HG03521 (cell line): ENCODE measurements at regions not wholly inside any gene's neighbourhood (a gene's known extent, or its start where the extent isn't known, plus 50 kb on each side); places are given as distances from the start of the nearest gene placed in this dataset.

Experiments used
- ATAC-seq: cut with Tn5 transposase; IDR thresholded peaks from one replicate; pipeline ENCODE4 v1.9.1; 2021; ENCODE audit warnings: mild to moderate bottlenecking, moderate library complexity; ENCODE audit not compliant: unreplicated experiment

GRCh38 chr9:134271338-134272301 lies 54.6 kb upstream of the RXRA start:
- ATAC-seq, result no peak

DNA sequence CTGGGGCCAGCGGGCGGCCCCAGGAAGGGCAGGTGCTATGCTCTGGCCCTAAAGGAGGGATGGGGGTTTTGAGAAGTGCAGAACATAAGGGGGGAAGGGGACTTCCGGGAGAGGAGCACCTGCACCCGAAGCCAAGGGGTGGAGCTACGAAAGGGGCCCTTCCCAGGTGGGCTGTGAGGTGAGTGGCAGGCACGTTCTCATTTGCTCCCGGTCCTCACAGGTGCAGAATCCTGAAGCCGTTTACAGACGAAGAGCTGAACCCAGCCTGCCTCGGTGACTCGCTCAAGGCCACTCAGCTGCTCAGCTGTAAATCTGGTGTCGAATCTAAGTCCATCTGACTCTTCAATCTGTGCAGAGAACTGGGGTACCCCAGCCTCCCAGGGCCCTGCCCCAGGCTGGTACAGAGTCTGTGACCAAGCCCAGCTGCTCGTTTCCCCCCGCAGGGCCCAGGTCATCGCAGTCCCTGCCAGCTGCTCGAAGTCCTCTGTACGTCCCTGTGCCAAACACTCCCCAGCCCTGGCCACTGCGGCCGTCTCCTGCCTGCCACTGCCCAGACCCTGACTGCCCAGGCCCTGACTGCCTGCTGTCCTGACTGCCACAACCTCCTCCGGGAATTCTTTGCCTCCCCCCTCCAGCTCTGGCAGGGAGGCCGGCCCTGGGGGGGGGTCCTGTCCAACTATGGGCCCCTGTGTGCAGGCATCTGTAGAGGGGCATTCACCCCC lies 53.8 kb upstream of the RXRA start:
- ATAC-seq, result no peak

GRCh38 chr9:134273647-134274046 lies 52.6 kb upstream of the RXRA start:
- no peak for ATAC-seq

DNA sequence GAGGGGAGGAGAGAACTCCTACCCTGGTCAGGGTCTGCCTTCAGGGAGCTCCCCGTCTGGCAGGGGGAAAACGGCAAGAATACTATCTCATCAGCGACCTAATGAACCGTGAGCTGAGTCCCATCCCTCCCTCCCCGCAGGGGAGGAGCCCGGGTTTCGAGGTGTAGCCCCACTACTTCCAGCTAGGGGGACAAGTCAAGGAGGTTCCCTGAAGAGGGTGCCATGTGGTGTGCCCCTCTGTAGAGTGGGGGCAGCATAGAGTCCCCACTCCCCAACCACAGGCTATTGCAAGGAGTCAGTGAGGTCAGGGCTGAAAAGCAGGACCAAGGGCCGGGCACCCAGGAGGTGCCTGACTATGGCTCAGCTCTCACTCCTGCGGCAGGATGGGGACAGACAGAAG lies 50.9 kb upstream of the RXRA start:
- no peak for ATAC-seq

DNA sequence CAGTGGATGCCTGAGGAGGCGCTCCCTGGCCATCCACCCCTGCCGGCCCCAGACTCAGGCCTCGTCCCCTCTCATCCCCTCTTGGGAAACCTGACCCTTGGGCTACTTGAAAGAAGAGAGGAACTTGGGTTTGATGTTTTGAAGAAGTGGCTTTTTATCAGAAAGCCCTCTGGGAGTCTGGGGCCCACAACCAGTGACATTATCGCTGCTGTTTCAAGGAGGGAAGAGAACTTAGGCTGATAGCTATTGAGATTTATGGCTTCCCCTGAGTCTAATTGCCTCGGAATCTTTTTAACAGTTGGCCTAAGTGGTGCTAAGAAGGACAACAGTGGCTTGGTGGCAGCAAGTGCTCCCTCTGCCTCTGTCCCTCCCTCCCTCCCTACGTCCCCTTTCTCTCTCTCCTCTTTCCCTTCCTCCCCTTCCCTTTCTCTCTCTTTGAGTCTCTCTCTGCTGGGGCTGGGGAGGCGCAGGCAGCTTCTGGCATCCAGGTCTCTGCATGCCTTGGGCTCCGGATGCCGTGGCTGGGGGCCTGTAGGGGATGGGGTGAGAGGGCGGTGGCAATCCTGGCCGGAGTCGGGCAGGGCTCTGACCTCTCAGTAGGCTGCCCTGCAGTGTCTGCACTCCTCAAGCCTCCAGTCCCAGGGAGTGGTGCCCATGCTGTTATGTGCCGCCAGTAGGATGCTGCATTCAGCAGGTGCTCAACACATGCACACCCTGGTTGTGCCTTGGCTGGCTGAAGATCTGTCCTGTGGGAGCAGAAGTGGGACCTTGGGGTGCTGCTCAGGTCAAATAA lies 49.6 kb upstream of the RXRA start:
- no peak for ATAC-seq
